ENCODE measurements at regions not wholly inside any gene's neighbourhood (a gene's known extent, or its start where the extent isn't known, plus 50 kb on each side); places are given as distances from the start of the nearest gene placed in this dataset.

DNA sequence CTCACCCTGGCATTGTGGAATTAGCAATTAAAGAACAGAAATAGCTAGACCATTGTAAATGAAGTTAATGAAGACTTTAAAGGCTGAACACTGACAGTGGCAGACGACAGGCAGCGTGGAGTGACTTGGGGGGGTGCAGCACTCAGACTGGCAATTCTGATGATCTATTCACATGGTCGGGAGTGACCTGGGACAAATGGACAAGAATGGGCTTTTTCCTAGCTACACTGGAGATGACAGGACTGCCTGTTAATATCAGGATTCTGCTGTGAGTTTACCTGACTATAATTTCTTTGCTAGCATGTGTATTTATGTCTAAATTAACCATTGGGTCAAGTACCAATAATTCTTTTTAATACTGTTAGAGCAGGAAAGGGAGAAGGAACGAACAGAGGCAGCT is 199.6 kb downstream of the FBXO15 start:
- Histone ChIP-seq H3K27ac (no peak overlapping the region), H3K9me3 (no peaks in the 10 kb centered on the region), H3K4me3 (no peak overlapping the region), H3K4me1 (no peaks in the 10 kb centered on the region), H3K36me3 (no peaks in the 10 kb centered on the region), H3K27me3 (no peaks in the 10 kb centered on the region)
- TF ChIP-seq, protein P1, sequence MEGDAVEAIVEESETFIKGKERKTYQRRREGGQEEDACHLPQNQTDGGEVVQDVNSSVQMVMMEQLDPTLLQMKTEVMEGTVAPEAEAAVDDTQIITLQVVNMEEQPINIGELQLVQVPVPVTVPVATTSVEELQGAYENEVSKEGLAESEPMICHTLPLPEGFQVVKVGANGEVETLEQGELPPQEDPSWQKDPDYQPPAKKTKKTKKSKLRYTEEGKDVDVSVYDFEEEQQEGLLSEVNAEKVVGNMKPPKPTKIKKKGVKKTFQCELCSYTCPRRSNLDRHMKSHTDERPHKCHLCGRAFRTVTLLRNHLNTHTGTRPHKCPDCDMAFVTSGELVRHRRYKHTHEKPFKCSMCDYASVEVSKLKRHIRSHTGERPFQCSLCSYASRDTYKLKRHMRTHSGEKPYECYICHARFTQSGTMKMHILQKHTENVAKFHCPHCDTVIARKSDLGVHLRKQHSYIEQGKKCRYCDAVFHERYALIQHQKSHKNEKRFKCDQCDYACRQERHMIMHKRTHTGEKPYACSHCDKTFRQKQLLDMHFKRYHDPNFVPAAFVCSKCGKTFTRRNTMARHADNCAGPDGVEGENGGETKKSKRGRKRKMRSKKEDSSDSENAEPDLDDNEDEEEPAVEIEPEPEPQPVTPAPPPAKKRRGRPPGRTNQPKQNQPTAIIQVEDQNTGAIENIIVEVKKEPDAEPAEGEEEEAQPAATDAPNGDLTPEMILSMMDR (IDR thresholded peaks at IDR 0.05): no peak
- 36 to 62% methylated on average over 4 of the region's 4 CpGs for WGBS, 2 donors
- intact Hi-C loops (cut with DNase I): no loop called here
- no peak for DNase-seq
- no peak for ATAC-seq
- no peak for FAIRE-seq

DNA sequence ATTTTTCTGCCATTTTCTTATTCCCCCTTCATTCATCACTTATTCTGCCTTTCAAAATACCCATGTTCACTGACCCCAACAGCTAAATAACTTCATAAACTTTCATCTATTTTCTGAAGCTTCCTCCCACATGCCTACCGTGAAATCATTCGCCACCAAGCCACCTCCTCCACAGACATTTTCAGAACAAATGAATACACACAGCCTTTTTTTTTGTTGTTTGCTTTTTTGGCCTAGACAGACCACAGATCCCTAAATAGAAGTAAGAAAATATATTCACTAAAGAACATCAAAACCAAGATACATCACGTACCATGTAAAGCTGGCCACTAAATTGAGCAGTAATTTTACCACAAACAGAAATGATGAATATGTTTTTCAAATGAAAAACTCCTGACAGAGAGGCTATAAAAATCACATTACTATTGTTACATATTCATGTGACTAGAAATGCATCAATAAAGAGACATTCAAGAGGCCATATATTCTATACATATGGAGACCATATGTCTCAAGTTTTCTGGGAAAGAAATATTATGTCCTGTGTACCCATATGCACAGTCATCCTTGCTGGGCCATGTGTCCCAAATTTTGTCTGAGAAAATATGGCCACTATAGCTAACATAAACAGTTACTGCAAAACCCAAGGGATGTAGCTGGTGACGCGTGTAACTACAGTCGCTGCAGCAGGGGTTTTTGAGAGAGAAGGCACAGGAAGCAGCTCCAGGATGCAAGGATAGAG is 200.3 kb downstream of the FBXO15 start:
- ATAC-seq: peak in 1 of 4 donors; percentile 52
- no peaks in the 10 kb centered on the region for H3K27me3 ChIP-seq
- DNase-seq: no peak
- H3K9me3 ChIP-seq: no peaks in the 10 kb centered on the region
- H3K36me3 ChIP-seq: no peaks in the 10 kb centered on the region
- no peak overlapping the region for H3K4me3 ChIP-seq
- TF ChIP-seq, protein P1 (IDR thresholded peaks at IDR 0.05): no peak
- no peak for FAIRE-seq
- intact Hi-C loops (cut with DNase I): no loop called here
- WGBS, 2 donors: 85 to 91% methylated on average over 6 of the region's 6 CpGs
- H3K4me1 ChIP-seq: no peaks in the 10 kb centered on the region
- H3K27ac ChIP-seq: no peak overlapping the region

DNA sequence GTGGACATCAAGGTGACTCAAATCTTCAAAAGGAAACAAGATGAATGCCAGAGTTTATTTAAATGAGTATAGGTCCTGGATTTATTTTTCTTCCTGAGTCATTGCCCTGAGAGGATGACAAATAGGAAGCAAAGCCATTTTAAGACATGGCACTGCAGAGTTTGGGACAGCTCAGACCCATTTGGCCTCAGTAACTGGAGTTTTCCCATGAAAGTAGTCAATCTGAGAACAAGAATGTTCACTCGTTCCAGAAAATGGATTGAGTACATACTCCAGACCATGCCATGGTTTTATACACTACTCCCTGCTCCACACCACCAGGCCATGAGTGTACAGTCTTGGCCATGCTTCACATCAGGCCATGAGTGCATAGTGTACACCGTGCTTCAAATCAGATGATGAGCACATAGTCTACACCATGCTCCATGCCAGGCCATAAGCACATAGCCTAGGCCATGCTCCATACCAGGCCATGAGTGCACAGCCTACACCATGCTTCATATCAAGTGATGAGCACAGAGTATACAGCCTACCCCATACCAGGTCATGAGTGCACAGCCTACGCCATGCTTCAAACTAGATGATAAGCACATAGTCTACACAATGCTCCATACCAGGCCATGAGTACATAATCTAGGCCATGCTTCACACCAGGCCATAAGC is 202.4 kb downstream of the FBXO15 start:
- no peak for ATAC-seq
- 73 to 80% methylated on average over 3 of the region's 3 CpGs for WGBS, 2 donors

DNA sequence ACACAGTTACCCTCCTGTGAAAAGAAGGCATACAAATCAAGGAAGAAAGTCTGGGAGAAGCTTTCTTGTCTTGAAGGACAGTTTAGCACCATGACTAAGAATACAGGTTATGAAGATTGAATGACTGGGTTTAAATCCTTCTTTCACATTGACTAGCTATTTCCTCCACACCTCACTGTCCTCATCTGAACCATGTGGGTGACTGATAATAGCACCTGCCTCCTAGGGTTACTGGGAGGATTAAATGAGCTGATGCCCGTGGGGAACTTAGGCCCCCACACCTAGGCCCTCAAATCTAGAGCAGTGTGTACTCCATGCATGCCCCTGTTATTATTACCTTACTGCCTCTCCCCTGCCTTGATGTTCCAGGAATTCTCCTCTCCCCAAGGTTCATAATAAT is 202.9 kb downstream of the FBXO15 start:
- ATAC-seq (no peak), DNase-seq (no peak), FAIRE-seq (no peak)
- intact Hi-C loops (cut with DNase I): no loop called here
- Histone ChIP-seq H3K9me3 (no peaks in the 10 kb centered on the region), H3K27ac (no peak overlapping the region), H3K36me3 (no peaks in the 10 kb centered on the region), H3K4me3 (no peak overlapping the region), H3K27me3 (no peaks in the 10 kb centered on the region), H3K4me1 (no peaks in the 10 kb centered on the region)
- 33 to 67% methylated on average over 1 of the region's 1 CpG for WGBS, 2 donors
- TF ChIP-seq, protein P1 (IDR thresholded peaks at IDR 0.05): no peak

More for the DNA sequence above, 202.4 kb downstream of the FBXO15 start:
- DNase-seq (no peak), FAIRE-seq (no peak)
- Histone ChIP-seq H3K4me1 (no peaks in the 10 kb centered on the region), H3K4me3 (no peak overlapping the region), H3K9me3 (no peaks in the 10 kb centered on the region), H3K27me3 (no peaks in the 10 kb centered on the region), H3K36me3 (no peaks in the 10 kb centered on the region), H3K27ac (no peak overlapping the region)
- TF ChIP-seq, protein P1 (IDR thresholded peaks at IDR 0.05): no peak
- intact Hi-C loops (cut with DNase I): no loop called here

DNA sequence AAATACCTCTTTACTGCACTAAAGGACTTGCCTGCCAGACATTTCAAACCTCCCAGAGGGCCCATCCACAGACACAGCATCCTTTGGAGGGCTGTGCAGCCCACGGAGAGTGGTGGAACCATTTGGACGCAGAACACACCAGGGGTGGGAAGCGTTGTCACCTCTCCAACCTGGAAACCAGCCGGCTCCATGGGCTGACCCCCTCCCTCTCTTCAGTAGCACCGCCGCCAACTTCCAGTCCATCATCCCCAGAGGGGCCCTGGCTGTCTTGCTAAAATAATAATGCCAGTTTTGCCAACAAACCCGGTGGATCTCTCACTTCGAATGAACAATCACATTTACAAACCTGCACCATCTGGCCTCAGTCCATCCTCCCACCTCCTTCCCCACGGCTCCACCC is 203.9 kb downstream of the FBXO15 start:
- H3K27ac ChIP-seq: no peak overlapping the region
- no peak overlapping the region for H3K4me3 ChIP-seq
- no peaks in the 10 kb centered on the region for H3K27me3 ChIP-seq
- 70 to 84% methylated on average over 9 of the region's 9 CpGs for WGBS, 2 donors
- no peaks in the 10 kb centered on the region for H3K4me1 ChIP-seq
- no peaks in the 10 kb centered on the region for H3K36me3 ChIP-seq
- TF ChIP-seq, protein P1 (IDR thresholded peaks at IDR 0.05): no peak
- DNase-seq: no peak
- intact Hi-C loops (cut with DNase I): no loop called here
- no peak for FAIRE-seq
- no peak for ATAC-seq
- no peaks in the 10 kb centered on the region for H3K9me3 ChIP-seq
